Sigmoid colon (tissue), 6 donors: ENCODE measurements at regions not wholly inside any gene's neighbourhood (a gene's known extent, or its start where the extent isn't known, plus 50 kb on each side); places are given as distances from the start of the nearest gene placed in this dataset.

Source experiments
- DNase-seq: peaks from one replicate; pipeline ENCODE4 v3.0.0-alpha.2; 2019
- H3K27ac ChIP-seq, 4 donors: fragments of 200-600 bp; sonication (generic); one replicate each; pipeline ENCODE4 v1.5.1; 2016 to 2019; ENCODE audit warnings: mild to moderate bottlenecking in 1 of 4
- H3K27me3 ChIP-seq, 3 donors: fragments of 200-600 bp; sonication (generic); one replicate each; pipeline ENCODE4 v1.5.1; 2019; ENCODE audit warnings: mild to moderate bottlenecking in 1 of 3
- H3K36me3 ChIP-seq, 4 donors: fragments of 200-600 bp; sonication (generic); one replicate each; pipeline ENCODE4 v1.5.1; 2016 to 2019
- H3K4me1 ChIP-seq, 4 donors: fragments of 200-600 bp; sonication (generic); one replicate each; pipeline ENCODE4 v1.5.1; 2017 to 2019
- H3K4me3 ChIP-seq, 4 donors: fragments of 200-600 bp; sonication (generic); one replicate each; pipeline ENCODE4 v1.5.1; 2017 to 2019; ENCODE audit warnings: mild to moderate bottlenecking in 2 of 4, moderate library complexity in 1 of 4
- H3K9me3 ChIP-seq, 4 donors: fragments of 200-600 bp in 3 of 4; sonication (generic) in 3 of 4; one replicate each; pipeline versions ENCODE4 v1.5.1 to v1.6.1; 2013 to 2019
- EP300 ChIP-seq, 4 donors: sonication (generic); formaldehyde crosslinking; IDR thresholded peaks; one replicate each; pipeline ENCODE4 v1.6.1; 2017; ENCODE audit warnings: antibody characterized with exemption in 4 of 4
- POLR2A ChIP-seq, 2 donors: fragments of 450-650 bp; IDR thresholded peaks; one replicate each; pipeline ENCODE4 v1.6.1; 2016; ENCODE audit warnings: antibody characterized with exemption in 2 of 2, mild to moderate bottlenecking in 2 of 2, moderate library complexity in 2 of 2
- POLR2AphosphoS5 ChIP-seq, 4 donors: sonication (generic); formaldehyde crosslinking; IDR thresholded peaks; one replicate each; pipeline ENCODE4 v1.6.1; 2017; ENCODE audit warnings: antibody characterized with exemption in 4 of 4
- WGBS, 2 donors: extraction: QIAGEN DNeasy Blood & Tissue Kit; methylation state at CpG; one replicate each; pipeline ENCODE4 v1.1.7; 2013; 5-methylcytosine and 5-hydroxymethylcytosine counted together
- intact Hi-C: fragments of 100-400 bp; cut with DNase I; formaldehyde crosslinking; loops from one replicate; pipeline ENCODE4 v1.15.1; 2023
- TF ChIP-seq, protein P1 (sequence below), 4 experiments: fragments of 450-650 bp in 3 of 4; fragments of 200-600 bp in 1 of 4; IDR thresholded peaks; one replicate each; pipeline ENCODE4 v1.5.1; 2016 to 2019; ENCODE audit warnings: antibody characterized with exemption in 4 of 4, mild to moderate bottlenecking in 3 of 4, moderate library complexity in 2 of 4
- donor health status: healthy with polysubstance abuse.
- donor health status: healthy.

- Histone ChIP-seq H3K9me3 (no peaks in the 10 kb centered on the region), H3K27me3 (no peaks in the 10 kb centered on the region), H3K4me1 (peaks cover 0 to 18% (median 4%) of the 10 kb centered on the region in 4 donors), H3K27ac (no peak overlapping the region), H3K36me3 (no peaks in the 10 kb centered on the region), H3K4me3 (no peak overlapping the region)
- DNase-seq = no peak
- TF ChIP-seq POLR2AphosphoS5 (IDR thresholded peaks at IDR 0.05) = no peak
- no peak for TF ChIP-seq POLR2A (IDR thresholded peaks at IDR 0.05)
- TF ChIP-seq, protein P1, sequence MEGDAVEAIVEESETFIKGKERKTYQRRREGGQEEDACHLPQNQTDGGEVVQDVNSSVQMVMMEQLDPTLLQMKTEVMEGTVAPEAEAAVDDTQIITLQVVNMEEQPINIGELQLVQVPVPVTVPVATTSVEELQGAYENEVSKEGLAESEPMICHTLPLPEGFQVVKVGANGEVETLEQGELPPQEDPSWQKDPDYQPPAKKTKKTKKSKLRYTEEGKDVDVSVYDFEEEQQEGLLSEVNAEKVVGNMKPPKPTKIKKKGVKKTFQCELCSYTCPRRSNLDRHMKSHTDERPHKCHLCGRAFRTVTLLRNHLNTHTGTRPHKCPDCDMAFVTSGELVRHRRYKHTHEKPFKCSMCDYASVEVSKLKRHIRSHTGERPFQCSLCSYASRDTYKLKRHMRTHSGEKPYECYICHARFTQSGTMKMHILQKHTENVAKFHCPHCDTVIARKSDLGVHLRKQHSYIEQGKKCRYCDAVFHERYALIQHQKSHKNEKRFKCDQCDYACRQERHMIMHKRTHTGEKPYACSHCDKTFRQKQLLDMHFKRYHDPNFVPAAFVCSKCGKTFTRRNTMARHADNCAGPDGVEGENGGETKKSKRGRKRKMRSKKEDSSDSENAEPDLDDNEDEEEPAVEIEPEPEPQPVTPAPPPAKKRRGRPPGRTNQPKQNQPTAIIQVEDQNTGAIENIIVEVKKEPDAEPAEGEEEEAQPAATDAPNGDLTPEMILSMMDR (IDR thresholded peaks at IDR 0.05) = no peak
- TF ChIP-seq EP300 (IDR thresholded peaks at IDR 0.05) = no peak
- 91 to 96% methylated on average over 3 of the region's 3 CpGs for WGBS, 2 donors
- intact Hi-C loops = no loop called here
Observed at GRCh38 chr15:62573876-62574275, 408.8 kb upstream of the C2CD4B start.

GRCh38 chr15:62578546-62578945 is 413.5 kb upstream of the C2CD4B start:
- Histone ChIP-seq H3K4me1 (no peaks in the 10 kb centered on the region), H3K27me3 (no peaks in the 10 kb centered on the region), H3K4me3 (no peak overlapping the region), H3K9me3 (no peaks in the 10 kb centered on the region), H3K27ac (no peak overlapping the region), H3K36me3 (no peaks in the 10 kb centered on the region)
- intact Hi-C loops = no loop called here
- TF ChIP-seq EP300 (IDR thresholded peaks at IDR 0.05) = no peak
- TF ChIP-seq, protein P1 (IDR thresholded peaks at IDR 0.05) = no peak
- TF ChIP-seq POLR2A (IDR thresholded peaks at IDR 0.05) = no peak
- TF ChIP-seq POLR2AphosphoS5 (IDR thresholded peaks at IDR 0.05) = no peak
- DNase-seq = no peak
- 13 to 75% methylated on average over 6 of the region's 6 CpGs for WGBS, 2 donors

- H3K27ac ChIP-seq = no peak overlapping the region
- H3K27me3 ChIP-seq = no peaks in the 10 kb centered on the region
- H3K4me1 ChIP-seq = no peaks in the 10 kb centered on the region
- no peaks in the 10 kb centered on the region for H3K9me3 ChIP-seq
- no peak overlapping the region for H3K4me3 ChIP-seq
- no peak for DNase-seq
- WGBS, 2 donors = 67 to 80% methylated on average over 1 of the region's 1 CpG
- no peak for TF ChIP-seq EP300 (IDR thresholded peaks at IDR 0.05)
- H3K36me3 ChIP-seq = no peaks in the 10 kb centered on the region
- intact Hi-C loops = no loop called here
Observed at GRCh38 chr15:62578960-62579359, 413.9 kb upstream of the C2CD4B start.

GRCh38 chr15:62579842-62580241 is 414.8 kb upstream of the C2CD4B start:
- Histone ChIP-seq H3K4me1 (peaks cover 0 to 3% (median 0%) of the 10 kb centered on the region in 4 donors), H3K27ac (no peak overlapping the region), H3K9me3 (no peaks in the 10 kb centered on the region), H3K4me3 (no peak overlapping the region), H3K27me3 (no peaks in the 10 kb centered on the region), H3K36me3 (no peaks in the 10 kb centered on the region)
- intact Hi-C loops = no loop called here
- TF ChIP-seq EP300 (IDR thresholded peaks at IDR 0.05) (no peak), POLR2A (IDR thresholded peaks at IDR 0.05) (no peak), POLR2AphosphoS5 (IDR thresholded peaks at IDR 0.05) (no peak)
- TF ChIP-seq, protein P1 (IDR thresholded peaks at IDR 0.05) = no peak
- 89 to 90% methylated on average over 5 of the region's 5 CpGs for WGBS, 2 donors
- no peak for DNase-seq

DNA sequence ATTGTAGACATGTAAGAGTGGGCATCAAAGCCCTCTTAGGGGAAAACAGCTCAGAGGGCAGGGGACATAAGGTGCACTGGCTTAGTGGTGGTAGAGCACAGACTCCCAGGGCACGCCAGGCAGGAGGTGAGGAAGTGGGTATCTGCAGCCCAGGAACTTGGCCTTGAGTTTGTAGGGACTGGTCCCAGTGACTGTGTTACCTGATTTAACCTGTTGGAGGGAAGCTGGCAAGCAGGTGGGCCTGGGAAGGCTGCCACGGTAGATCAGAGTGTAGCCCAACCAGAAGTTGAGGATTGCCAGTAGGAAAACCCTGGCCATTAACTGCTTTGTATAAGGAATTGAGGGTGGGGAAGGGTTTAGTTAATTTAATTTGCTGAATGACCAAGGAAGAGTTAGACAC is 417.5 kb upstream of the C2CD4B start:
- TF ChIP-seq POLR2AphosphoS5 (IDR thresholded peaks at IDR 0.05) = no peak
- TF ChIP-seq, protein P1 (IDR thresholded peaks at IDR 0.05) = no peak
- TF ChIP-seq POLR2A (IDR thresholded peaks at IDR 0.05) = no peak
- TF ChIP-seq EP300 (IDR thresholded peaks at IDR 0.05) = no peak
- Histone ChIP-seq H3K4me3 (no peak overlapping the region), H3K4me1 (peaks cover 0 to 3% (median 0%) of the 10 kb centered on the region in 4 donors), H3K36me3 (no peaks in the 10 kb centered on the region), H3K9me3 (no peaks in the 10 kb centered on the region), H3K27me3 (no peaks in the 10 kb centered on the region), H3K27ac (no peak overlapping the region)
- DNase-seq = no peak
- whole genome bisulfite sequencing, 2 donors = 73 to 86% methylated on average over 2 of the region's 2 CpGs
- intact Hi-C loops = no loop called here
